Chondrocyte (in vitro differentiated cells): ENCODE measurements at regions not wholly inside any gene's neighbourhood (a gene's known extent, or its start where the extent isn't known, plus 50 kb on each side); places are given as distances from the start of the nearest gene placed in this dataset.

Experiments used
- DNase-seq: peaks from one replicate; pipeline ENCODE4 v3.0.0; 2021; ENCODE audit warnings: mixed read lengths, low spot score
- H3K27ac Mint-ChIP-seq: one replicate; pipeline ENCODE4 v1.8.0; 2021; ENCODE audit warnings: mild to moderate bottlenecking, moderate library complexity, mixed read lengths; ENCODE audit not compliant: unreplicated experiment
- H3K27me3 Mint-ChIP-seq: 2 replicates; pipeline ENCODE4 v1.8.0; 2021; ENCODE audit warnings: low read depth, mixed read lengths
- H3K36me3 Mint-ChIP-seq: 2 replicates; pipeline ENCODE4 v1.8.0; 2021; ENCODE audit warnings: low read depth, mixed read lengths
- H3K4me1 Mint-ChIP-seq: 2 replicates; pipeline ENCODE4 v1.8.0; 2021; ENCODE audit warnings: low read depth, mild to moderate bottlenecking, mixed read lengths
- H3K4me3 Mint-ChIP-seq: one replicate; pipeline ENCODE4 v1.8.0; 2021; ENCODE audit warnings: mild to moderate bottlenecking, moderate library complexity, mixed read lengths; ENCODE audit not compliant: unreplicated experiment
- H3K9me3 Mint-ChIP-seq: 2 replicates; pipeline ENCODE4 v1.8.0; 2021; ENCODE audit warnings: low read depth, mixed read lengths
- TF ChIP-seq, protein P1 (sequence below): fragments of 200-600 bp; sonication (generic); IDR thresholded peaks from 2 replicates; pipeline ENCODE4 v1.5.0; 2021; ENCODE audit warnings: antibody characterized with exemption, mild to moderate bottlenecking, moderate library complexity

DNA sequence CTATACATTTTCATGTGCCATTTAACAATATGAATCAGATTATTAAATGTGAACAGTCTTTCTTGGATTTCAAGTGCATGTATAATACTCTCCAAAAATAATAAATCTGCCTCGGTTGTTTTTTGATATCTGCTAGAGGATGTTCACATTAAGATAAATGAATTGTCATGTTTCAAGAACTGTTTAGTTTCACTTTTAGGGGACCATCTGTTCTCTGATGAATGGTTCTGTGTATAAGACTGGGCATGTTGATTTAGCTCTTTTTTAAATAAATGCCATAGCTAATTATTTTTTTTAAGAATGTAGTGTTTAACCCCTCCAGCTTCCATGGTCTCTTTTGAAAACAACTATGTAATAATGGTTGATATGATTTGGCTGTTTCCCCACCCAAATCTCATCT lies 1245.1 kb upstream of the ADGRL4 start:
- Mint-ChIP-seq H3K4me3 (no peak overlapping the region), H3K27me3 (no peaks in the 10 kb centered on the region), H3K4me1 (peaks cover 24% of the 10 kb centered on the region), H3K36me3 (no peaks in the 10 kb centered on the region), H3K9me3 (peaks cover 4% of the 10 kb centered on the region), H3K27ac (no peak overlapping the region)
- TF ChIP-seq, protein P1, sequence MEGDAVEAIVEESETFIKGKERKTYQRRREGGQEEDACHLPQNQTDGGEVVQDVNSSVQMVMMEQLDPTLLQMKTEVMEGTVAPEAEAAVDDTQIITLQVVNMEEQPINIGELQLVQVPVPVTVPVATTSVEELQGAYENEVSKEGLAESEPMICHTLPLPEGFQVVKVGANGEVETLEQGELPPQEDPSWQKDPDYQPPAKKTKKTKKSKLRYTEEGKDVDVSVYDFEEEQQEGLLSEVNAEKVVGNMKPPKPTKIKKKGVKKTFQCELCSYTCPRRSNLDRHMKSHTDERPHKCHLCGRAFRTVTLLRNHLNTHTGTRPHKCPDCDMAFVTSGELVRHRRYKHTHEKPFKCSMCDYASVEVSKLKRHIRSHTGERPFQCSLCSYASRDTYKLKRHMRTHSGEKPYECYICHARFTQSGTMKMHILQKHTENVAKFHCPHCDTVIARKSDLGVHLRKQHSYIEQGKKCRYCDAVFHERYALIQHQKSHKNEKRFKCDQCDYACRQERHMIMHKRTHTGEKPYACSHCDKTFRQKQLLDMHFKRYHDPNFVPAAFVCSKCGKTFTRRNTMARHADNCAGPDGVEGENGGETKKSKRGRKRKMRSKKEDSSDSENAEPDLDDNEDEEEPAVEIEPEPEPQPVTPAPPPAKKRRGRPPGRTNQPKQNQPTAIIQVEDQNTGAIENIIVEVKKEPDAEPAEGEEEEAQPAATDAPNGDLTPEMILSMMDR = no peak
- no peak for DNase-seq

DNA sequence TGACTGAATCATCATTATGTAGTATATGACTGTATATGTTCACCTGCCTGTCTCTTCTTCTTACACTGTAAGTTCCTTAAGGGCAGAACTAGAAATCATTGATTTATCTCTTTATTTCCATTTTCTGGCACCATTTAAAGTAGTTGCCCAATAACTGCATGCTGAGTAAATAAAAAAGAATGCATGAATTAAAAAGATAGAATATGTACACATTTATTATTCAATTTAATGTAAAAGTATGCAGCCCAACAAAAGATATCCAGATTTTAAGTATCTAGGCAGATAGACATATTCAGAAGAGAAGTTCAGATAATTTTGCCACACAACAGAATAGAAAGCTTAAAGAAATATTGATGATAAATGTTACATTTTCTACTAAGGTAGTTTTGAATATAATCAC lies 1244.6 kb upstream of the ADGRL4 start:
- Mint-ChIP-seq H3K9me3 (peaks cover 4% of the 10 kb centered on the region), H3K27ac (no peak overlapping the region), H3K36me3 (no peaks in the 10 kb centered on the region), H3K4me1 (peaks cover 24% of the 10 kb centered on the region), H3K4me3 (no peak overlapping the region), H3K27me3 (no peaks in the 10 kb centered on the region)
- DNase-seq = no peak
- TF ChIP-seq, protein P1 = no peak

DNA sequence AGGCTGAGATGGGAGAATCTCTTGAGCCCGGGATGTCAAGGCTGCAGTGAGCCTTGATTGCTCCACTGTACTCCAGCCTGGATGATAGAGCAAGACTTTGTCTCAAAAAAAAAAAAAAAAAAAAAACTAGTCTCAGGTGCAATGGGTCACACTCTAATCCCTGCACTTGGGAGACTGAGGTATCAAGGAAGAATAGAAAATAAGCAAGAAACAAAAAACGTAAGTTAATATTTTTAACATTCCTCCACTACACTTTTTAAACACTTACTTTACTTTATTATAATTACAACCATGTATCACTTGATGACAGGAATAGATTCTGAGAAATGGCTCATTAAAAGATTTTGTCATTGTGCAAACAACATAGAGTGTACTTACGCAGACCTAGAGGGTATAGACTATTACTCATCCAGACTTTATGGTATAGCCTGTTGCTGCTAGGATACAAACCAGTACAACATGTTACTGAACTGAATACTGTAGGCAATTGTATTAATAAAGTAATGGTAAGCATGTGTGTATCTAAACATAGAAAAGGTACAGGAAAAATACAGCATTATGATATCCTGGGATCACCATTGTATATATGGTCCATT lies 1244.1 kb upstream of the ADGRL4 start:
- DNase-seq = no peak
- Mint-ChIP-seq H3K4me1 (peaks cover 24% of the 10 kb centered on the region), H3K9me3 (peaks cover 4% of the 10 kb centered on the region), H3K27ac (peak overlapping the region; percentile 64), H3K4me3 (no peak overlapping the region), H3K36me3 (no peaks in the 10 kb centered on the region), H3K27me3 (no peaks in the 10 kb centered on the region)
- TF ChIP-seq, protein P1 = no peak

DNA sequence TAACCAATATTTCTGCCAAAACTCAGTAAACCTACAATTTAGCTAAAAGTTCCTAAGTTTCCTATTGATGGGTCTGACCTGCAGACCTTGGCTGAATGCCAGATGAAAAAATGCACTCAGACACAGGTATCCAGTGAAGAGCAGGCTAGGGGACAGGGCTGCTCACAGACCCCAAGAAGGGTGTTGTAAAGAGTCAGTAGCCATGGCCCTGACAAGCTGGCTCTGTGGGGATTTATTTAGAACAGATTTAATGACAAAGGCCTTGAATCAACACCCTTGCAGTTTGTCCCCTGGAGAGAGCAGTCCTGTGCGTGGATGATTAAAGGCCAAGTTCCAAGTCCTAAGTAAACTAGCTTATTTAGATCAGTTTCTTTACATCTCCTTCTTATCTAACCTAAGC lies 1243.2 kb upstream of the ADGRL4 start:
- Mint-ChIP-seq H3K4me1 (peaks cover 24% of the 10 kb centered on the region), H3K36me3 (no peaks in the 10 kb centered on the region), H3K9me3 (peaks cover 4% of the 10 kb centered on the region), H3K27ac (no peak overlapping the region), H3K27me3 (no peaks in the 10 kb centered on the region), H3K4me3 (no peak overlapping the region)
- no peak for DNase-seq
- TF ChIP-seq, protein P1 = no peak

DNA sequence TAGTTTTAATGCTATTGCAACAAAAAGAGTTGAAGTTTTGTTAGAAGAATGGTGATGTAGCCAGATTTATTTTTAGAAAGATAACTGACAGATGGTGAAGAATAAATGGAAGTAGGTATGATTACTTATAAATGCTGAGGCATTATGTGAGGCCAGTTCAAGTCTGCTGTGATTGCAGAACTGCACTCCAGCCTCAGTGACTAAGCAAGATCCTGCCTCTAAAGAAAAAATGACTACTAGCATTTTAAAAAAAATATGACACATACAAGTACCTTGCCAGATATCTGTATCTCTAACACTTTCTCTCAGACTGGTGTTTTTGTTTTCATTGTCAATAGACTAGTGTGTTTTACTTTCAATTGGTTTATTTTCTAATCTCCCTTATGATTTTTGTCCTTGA lies 1242.4 kb upstream of the ADGRL4 start:
- peaks cover 4% of the 10 kb centered on the region for H3K9me3 Mint-ChIP-seq
- no peak overlapping the region for H3K4me3 Mint-ChIP-seq
- H3K27ac Mint-ChIP-seq = no peak overlapping the region
- no peaks in the 10 kb centered on the region for H3K36me3 Mint-ChIP-seq
- no peak for DNase-seq
- no peaks in the 10 kb centered on the region for H3K27me3 Mint-ChIP-seq
- TF ChIP-seq, protein P1 = no peak
- H3K4me1 Mint-ChIP-seq = peaks cover 24% of the 10 kb centered on the region
